Brain pericyte (primary cell): ENCODE measurements at regions not wholly inside any gene's neighbourhood (a gene's known extent, or its start where the extent isn't known, plus 50 kb on each side); places are given as distances from the start of the nearest gene placed in this dataset.
"Not testable (repeated sequence)": the region's sequence is repeated elsewhere in the genome, so short reads cannot be mapped to it uniquely, and the experiment has no call there.

Experiments
- DNase-seq: peaks from one replicate; pipeline ENCODE4 v3.0.0-alpha.2; 2012; ENCODE audit warnings: low read depth, low spot score

DNA sequence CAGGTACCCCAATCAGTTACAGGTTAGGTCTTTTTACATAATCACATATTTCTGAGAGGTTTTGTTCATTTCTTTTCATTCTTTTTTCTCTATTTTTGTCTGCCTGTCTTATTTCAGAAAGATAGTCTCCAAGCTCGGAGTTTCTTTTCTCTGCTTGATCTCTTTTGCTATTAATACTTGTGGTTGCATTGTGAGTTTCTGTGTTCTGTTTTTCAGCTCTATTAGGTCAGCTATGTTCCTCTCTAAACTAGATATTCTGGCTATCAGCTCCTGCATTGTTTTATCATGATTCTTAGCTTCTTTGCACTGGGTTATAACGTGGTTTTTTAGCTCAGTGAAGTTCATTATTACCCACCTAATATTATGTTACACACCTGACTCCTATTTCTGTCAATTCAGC is 914.1 kb downstream of the TRHDE start:
- DNase-seq, result no peak

DNA sequence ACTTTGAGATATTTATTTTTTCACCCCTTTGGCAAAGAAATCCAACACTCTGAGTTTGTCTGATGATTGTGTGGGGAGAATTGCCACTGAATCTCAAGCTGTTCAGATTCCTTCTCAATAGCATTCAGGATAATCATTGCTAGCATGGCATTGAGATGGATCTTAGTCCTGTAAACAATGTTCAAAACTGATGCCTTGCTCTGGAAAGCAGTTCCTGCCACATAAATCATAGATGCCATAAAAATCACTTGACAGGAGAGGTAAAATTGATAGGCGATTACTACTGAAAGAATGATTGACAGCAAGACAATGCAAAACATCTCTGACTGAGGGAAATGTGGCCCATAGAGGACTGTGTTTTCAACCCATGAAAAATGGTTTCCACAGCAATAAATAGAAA is 915.6 kb downstream of the TRHDE start:
- DNase-seq, result no peak

DNA sequence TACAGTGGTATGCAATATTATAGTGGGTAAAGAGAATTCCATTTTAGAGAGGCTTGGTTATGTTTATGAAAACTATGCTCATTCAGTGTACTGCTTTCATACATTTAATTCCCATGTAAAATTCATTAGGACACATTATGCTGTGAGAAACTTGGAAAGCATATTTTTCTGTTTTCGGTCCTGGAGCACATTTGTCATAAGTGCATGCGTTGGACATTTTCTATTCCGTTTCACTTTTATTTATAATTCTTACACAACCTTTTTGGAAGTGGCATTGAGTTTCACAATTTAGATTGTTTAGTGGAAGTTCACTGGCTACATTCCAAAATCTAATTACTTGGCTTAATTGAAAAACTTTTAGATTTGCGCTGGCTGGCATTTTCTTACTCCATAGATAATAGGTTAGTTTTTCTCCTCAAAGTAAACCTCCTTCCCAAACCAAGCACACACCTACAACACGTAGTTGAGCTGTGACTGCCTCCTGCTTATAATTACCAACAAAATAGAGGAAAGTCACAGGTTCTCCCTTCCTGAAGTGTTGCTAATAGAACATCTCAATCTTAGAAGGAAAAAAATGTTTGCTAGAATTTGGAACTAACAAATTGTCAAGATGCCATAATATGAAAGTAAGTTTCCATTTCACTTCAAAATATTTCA is 938.5 kb downstream of the TRHDE start:
- no peak for DNase-seq

DNA sequence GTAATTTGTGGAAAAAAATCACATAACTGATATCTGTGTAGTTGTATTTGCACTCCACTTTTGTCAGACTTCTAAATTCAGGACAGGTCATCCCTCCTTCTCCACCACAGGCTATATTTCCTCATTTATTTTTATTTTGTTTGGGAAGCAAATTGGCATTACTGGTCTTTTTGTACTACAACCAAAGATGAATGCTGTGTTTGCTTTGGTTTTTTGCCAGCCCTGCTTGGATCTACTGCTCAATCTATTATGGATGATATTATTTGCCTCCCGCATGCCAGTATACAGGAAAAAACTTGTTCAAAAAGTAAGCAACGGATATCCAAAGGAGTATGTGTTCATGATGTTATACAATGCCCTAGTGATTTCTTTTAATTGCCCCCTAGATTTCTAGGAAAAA is 948.8 kb downstream of the TRHDE start:
- DNase-seq, result no peak

DNA sequence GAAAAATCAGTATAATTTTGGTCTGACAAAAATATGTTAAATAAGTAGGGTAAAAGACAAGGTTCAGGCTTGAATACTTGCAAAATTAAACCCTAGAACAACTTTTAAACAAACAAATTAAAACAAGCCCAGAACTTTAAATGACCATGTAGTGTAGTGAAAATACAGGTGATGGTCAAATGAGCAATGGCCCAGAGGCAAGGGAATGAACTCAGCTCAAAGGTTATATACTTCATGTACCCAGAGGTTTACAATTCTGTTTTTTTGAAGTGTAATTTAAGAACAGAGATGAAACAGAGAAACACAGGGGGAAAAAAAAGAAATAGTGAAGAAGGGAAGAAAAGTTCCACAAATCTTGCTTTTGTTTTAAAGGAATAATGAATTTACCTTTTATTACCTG is 949.2 kb downstream of the TRHDE start:
- DNase-seq, result no peak

DNA sequence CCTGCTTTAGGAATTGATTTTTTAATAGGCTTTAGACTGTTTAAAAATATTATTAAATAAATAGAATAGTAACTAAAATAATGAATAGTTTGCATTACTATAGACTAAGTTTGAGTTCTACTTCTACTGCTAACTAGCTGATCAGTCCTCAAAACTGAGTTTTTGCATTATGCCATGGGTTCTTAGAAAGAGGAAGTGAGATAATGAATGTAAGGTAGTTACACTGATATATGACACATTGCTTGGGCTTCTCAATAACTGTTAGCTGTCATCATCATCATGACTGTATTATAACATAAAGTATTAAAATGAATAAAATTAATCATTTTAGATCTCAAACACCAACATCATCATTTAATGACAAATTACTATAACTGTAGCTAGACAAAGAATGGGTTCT is 949.7 kb downstream of the TRHDE start:
- DNase-seq, result no peak

DNA sequence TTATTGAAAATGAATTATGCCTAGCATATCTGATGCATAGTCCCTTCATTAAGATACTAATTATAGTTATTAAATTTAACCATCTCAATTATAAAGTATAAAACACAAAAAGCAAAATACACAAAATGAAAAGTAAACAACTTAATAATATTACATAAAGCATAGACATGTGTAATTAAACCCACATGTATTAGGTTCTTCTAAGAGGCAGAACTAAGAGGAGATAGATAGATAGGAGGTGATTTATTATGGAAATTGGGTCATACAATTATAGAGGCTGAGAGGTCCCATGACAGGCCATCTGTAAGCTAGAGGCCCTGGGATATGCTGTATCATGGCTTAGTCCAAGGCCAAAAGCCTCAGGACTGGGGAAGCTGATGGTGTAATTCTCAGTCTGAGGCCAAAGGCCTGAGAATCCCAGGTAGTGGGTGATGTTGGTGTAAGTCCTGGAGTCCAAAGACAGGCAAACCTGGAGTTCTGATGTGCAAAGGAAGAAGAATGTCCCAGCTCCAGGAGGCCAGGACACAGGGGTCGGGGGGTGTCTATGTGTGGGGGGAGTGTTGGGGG is 953.3 kb downstream of the TRHDE start:
- no peak for DNase-seq

DNA sequence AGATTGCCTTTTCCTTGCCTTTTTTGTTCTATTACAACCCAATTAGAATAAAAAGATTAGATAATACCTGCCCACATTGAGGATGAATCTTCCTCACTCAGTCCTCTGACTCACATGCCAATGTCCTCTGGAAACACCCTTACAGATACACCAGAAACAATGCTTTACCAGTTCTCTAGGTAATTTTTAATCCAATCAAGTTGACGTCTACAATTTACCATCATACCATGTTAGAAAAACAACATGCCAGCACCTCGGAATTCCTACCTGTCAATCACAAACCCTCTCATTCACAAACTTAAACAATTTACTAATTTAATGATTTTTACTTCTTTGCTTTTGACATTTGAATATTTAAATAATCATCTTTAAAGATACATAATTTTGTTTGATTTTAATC is 953.8 kb downstream of the TRHDE start:
- no peak for DNase-seq

DNA sequence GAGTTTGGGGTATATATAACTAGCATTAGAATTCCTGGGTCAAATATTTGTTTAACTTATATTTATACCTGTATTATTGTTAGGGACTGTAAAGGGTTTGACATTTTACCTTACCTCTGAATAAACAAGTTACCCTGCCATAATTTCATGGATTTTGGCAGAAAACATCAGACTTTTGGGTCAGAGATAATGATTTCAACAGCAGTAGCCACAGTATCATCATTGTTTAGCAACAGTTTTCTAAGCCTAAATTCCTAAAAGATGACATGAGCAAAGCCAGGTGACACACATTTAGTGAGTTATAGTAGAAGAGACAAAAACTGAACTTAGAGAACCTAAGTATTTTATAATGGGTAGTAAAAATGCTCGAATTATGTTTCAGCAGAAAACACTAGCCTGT is 954.4 kb downstream of the TRHDE start:
- no peak for DNase-seq

DNA sequence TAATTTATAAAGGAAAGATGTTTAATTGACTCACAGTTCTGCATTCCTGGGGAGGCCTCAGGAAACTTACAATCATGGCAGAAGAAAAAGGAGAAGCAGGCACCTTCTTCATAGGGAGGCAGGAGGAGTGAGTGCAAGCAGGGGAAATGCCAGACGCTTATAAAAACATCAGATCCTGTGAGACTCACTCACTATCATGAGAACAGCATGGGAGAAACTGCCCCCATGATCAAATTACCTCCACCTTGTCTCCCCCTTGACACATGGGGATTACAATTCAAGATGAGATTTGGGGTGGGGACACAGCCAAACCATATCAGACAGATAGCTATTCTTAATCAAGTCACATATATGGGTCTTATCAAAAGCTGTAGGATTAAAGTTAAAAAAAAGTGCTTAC is 956.7 kb downstream of the TRHDE start:
- DNase-seq, result not testable (repeated sequence)

DNA sequence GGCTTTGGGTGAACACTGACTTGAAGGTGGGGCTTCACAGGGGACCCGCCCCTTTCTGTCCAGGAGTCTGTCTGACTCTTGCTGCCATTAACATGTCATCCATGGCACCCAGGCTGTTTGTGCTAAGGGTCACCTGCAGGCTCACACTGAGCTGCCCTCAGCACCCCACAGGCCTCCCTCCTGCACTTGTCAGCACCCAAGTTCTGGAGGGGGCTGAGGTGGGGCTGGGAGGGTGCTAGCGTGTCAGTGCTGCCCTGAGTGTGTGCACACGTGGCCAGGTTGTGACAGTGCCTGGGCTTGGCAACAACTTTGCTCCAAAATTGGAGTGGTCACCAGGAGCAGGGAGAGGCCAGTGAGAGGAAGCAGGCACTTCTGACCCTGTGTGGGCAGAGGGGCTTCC is 963.2 kb downstream of the TRHDE start:
- DNase-seq, result no peak

DNA sequence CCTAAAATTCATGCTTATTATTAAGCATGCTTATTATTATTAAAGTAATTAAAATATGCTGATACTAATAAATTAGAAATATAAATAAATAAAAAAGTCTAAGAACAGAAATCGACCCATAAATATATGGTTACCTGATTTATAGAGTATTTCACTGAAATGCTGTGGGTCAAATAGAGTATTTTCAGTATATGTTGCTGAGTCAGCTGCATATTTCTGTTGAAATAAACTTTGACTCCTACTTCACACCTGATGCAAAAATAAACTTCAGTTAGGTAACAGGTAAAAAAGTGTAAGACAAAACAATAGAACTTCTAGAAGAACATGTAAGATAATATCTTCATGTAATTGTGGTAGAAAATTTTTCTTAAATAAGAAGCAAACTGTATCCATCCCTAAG is 967.9 kb downstream of the TRHDE start:
- DNase-seq, result no peak

DNA sequence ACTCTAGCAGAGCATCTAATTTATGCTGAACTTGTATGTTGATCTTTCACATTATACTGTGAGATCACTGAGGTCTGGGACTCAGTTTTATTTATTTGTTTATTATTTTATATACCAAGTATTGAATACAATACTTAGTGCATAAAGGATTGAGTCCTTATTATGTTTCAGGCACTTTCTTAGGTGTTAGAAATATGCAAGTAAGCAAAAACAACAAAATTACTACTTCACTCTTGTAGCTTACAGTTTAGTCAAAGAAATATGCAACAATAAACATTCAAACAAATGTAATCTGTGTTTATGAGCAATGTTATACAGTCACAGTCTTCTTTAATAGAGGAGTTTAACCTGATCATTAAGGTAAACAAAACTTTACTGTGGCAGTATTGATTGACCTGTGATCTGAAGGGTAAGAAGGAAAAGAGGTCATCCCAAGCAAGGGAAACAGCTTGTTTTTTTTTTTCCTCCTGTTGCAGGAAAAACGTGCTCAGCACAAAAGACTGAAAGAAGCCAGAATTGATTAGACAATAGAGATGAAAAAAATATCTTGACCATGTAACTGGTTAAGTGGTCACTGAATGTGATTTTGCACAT is 990.7 kb downstream of the TRHDE start:
- DNase-seq, result no peak

DNA sequence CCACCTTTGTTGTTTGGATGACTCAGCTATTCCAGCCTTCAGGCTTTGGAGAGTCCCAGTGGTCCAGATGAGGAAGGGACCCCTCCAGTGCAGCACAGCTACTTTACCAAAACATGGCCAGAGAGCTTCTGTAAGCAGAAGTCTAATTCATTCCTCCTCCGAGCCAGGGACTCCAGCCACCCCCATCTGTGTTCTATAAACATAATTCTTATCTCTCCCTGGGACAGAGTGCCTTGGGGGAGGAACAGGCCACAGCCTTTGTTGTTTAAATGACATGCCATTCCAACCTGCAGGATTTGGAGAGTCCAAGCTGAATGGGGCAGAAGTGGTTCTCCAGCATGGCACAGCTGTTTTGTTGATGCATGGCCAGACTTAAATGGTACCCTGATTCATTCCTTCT is 994.0 kb downstream of the TRHDE start:
- DNase-seq, result no peak

DNA sequence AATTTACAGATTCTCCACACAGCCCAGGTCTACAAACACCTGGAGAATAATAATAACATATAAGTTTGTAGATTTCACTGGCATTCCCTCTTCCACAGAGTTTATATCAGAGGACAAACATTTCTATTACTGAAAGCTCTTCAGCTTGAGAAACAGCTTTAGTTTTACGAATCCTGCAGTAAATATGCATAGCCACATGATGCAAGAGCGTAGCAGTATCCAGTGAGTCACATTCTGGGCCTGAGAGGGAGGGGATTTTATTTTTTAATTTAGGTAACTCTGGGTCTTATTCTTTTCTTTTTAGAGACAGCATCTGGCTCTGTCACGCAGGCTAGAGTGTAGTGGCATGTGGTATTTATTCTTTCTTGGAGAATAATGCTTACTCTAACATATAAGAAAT is 1002.8 kb downstream of the TRHDE start:
- DNase-seq, result no peak

DNA sequence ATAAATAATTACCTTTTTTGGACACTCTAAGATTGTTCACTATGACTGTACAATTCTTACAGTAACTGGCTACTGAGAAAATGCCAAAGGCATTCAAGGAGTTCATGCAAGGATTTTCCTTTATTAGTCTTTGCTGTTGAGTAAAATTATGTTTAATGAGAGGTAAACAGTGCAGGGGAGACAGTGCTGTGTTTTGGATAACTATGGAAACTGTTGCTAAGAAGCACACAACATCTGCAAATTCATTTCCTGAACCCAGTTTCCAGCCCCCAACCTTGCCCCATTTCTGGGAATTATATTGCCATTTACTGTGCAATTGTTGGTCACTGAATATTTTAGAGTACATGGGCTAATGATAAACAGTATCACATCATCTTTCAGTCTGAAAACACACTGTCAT is 1005.8 kb downstream of the TRHDE start:
- no peak for DNase-seq

DNA sequence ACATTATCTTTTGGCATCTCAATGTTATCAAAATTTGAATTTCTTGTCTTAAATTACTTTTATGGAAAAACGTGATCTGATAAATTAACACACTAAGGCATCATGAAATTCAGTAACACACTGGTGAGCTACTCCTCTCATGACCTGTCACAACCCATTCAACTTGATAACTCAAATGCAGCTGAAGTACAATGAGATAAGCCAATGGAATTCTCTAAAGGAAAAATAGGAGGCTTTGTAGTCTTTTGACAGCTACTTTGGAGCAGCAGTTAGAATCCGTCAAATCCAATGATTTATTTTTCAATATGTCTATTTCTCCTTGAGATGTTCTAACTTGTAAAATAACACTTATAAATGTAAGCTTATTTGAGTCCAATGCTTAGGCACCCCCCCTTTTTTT is 1029.4 kb downstream of the TRHDE start:
- DNase-seq, result no peak

DNA sequence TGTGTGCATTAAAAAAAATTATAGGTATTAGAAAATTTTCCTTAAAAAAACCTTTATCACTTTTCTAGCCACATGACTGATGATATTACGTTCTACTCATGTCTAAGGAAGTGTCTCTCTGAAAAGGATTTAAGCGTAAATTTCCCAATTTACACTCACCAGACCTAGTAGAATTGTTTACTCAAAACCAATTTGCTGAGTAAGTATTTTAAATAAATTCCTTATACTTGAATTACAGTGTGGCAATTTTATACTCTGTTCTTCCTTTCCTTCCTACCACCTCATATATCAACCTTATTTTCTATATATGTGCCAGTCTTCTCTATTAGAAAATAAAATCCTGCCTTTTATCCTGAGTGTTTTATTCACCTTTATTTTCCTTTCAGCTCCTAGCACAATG is 1035.1 kb downstream of the TRHDE start:
- no peak for DNase-seq

DNA sequence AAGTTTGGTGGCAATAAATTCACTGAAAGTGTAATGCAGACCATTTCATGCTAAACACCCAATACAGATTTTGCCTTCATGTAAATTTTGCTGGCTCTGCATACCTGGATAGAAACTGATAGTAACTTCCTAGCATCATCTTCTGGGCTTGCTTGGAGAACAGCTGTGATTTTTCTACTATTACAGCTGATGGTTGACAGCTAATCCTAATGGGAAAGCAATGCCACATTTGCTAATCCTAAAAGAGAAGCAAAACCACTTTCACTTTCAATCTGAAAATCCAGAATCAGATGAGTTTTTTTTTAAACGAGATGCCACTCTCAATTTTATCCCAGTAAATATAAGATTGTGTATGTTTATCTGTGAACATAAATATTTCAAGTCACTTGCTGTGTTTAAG is 1035.9 kb downstream of the TRHDE start:
- DNase-seq, result no peak

DNA sequence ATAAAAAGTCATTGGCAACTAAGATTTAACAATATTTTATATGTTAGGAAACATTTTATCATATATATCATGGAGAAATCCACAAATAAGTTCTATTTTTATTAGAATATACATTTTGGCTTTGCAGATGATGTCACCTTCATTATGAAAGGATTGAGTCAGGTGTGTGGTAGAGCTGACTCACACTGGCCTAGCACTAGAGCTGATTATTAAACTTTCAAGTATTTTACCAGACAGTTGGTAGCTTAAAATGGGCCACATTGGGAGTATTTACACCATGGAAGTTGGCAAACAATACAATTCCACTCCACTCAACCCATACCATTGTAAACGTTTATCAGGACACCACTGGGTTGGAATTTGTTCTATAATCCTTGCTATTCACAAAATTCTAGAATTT is 1036.6 kb downstream of the TRHDE start:
- no peak for DNase-seq

DNA sequence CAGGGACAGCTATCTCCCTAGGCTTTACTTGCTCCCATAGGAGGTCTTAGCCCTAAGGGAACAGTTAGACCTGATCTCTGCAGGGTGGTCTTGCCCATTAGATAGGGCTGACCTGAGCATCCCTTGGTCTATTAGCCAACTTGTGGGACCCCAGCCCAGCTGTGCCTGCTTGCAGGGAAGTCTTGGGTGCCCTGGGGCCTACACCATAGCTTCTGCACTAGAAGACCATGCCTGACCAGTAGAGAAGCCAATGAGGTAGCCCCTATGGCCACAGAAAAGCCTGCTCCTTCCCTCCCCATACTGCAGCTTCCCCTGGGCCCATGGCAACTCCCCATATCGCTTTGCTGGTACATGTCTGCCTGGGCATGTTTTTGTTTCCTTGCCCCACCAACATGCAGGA is 1049.1 kb downstream of the TRHDE start:
- DNase-seq, result no peak

DNA sequence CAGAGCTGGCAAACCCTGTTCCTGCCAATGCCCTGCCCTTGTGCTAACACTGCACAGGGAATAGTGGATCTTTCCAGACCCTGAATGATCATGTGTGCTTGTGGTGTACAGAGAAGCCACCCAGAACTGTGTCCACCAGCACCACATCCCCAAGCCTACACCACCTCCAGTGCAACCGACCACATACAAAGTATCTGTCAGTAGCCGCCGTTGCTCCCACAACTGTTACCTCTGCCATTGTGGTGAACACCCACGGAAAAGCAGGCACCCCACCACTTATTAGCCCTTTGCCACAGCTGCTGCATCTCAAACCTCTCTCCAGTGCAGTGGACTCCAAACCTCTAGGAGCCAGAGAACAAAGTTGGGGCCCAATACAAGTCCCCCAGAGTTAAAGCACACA is 1049.6 kb downstream of the TRHDE start:
- no peak for DNase-seq

DNA sequence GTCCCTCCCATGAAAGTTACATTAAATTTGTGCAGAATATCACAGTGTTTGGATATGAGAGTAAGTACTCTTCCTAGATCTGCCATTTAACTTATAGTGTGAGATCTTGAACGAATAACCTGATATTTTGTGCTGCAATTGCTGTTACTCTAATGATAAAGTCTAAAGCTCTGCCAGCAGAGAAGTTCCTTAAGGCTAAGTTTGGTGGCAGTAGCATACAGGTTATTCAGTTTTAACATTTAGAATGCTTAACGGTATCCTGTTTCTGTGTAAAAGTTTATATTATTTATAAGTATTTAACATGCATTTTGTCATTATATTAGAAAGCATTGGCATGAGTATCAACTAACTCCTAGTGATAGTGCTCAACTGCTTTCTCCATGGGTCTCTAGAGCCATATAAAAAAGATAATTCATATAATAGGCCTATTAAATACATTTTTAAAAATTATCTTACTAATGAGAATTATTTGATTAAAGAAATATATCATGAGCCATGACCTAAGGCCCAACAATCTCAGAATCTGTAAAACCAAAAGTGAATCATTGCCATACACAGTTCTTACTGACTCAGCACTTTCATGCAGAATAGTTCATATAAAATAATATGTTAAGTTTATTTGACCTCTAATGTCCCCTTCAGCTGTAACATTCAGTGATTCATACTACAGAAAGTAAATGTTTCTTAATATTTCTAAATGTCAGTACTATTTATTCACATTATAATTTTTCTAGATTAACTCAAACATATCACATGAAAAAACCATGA is 1058.6 kb downstream of the TRHDE start:
- DNase-seq, result no peak
